Erythroblast (primary cell): ENCODE measurements at regions not wholly inside any gene's neighbourhood (a gene's known extent, or its start where the extent isn't known, plus 50 kb on each side); places are given as distances from the start of the nearest gene placed in this dataset.

ENCODE experiments used
- GATA1 ChIP-seq: IDR thresholded peaks from 2 replicates; pipeline ENCODE4 v1.6.1; 2011; ENCODE audit warnings: low read depth, mild to moderate bottlenecking, control low read depth, low read length, moderate library complexity
- POLR2A ChIP-seq: IDR thresholded peaks from 2 replicates; pipeline ENCODE4 v1.6.1; 2011; ENCODE audit warnings: mild to moderate bottlenecking, low read length

- no peak for TF ChIP-seq POLR2A
- no peak for TF ChIP-seq GATA1
Measured at GRCh38 chr1:22330092-22330759, 121.4 kb upstream of the ZBTB40 start.
